ENCODE measurements at regions not wholly inside any gene's neighbourhood (a gene's known extent, or its start where the extent isn't known, plus 50 kb on each side); places are given as distances from the start of the nearest gene placed in this dataset.

GRCh38 chr9:90303655-90304054 is 339.0 kb downstream of the DIRAS2 start:
- no peak for DNase-seq
- TF ChIP-seq CTCF (IDR thresholded peaks at IDR 0.05; ENCODE audit: control extremely low read depth, extremely low read depth), result no peak
- no peaks in the 10 kb centered on the region for H3K36me3 ChIP-seq (ENCODE audit: control insufficient read depth in 4 of 4, insufficient read depth in 4 of 4, low read length in 4 of 4)
- no peaks in the 10 kb centered on the region for H3K27me3 ChIP-seq (ENCODE audit: control insufficient read depth in 3 of 3, insufficient read depth in 3 of 3, low read length in 2 of 3)
- H3K9me3 ChIP-seq (ENCODE audit: control insufficient read depth in 4 of 4, insufficient read depth in 3 of 4, low read length in 3 of 4), result no peaks in the 10 kb centered on the region
- peaks cover 0 to 28% (median 2%) of the 10 kb centered on the region in 5 donors for H3K4me1 ChIP-seq (ENCODE audit: control insufficient read depth in 5 of 5, insufficient read depth in 5 of 5, low read length in 5 of 5)
- H3K9ac ChIP-seq (ENCODE audit: insufficient read depth in 1 of 2, low read length in 2 of 2), result no peak overlapping the region
- ATAC-seq (ENCODE audit: insufficient read depth, low FRiP score), result no peak
- H3K4me3 ChIP-seq, result no peak overlapping the region
- H3K27ac ChIP-seq (ENCODE audit: low read depth in 1 of 2, low read length in 1 of 2), result no peak overlapping the region
- WGBS, 2 donors, result 50 to 69% methylated on average over 4 of the region's 4 CpGs

GRCh38 chr9:90306158-90306557 is 336.5 kb downstream of the DIRAS2 start:
- 85 to 90% methylated on average over 11 of the region's 11 CpGs for WGBS, 2 donors
- H3K9ac ChIP-seq (ENCODE audit: insufficient read depth in 1 of 2, low read length in 2 of 2), result no peak overlapping the region
- no peaks in the 10 kb centered on the region for H3K36me3 ChIP-seq (ENCODE audit: control insufficient read depth in 4 of 4, insufficient read depth in 4 of 4, low read length in 4 of 4)
- H3K9me3 ChIP-seq (ENCODE audit: control insufficient read depth in 4 of 4, insufficient read depth in 3 of 4, low read length in 3 of 4), result no peaks in the 10 kb centered on the region
- ATAC-seq (ENCODE audit: insufficient read depth, low FRiP score), result no peak
- peaks cover 0 to 28% (median 2%) of the 10 kb centered on the region in 5 donors for H3K4me1 ChIP-seq (ENCODE audit: control insufficient read depth in 5 of 5, insufficient read depth in 5 of 5, low read length in 5 of 5)
- peak; percentile 82 to 89 (median 85) for DNase-seq
- TF ChIP-seq CTCF (IDR thresholded peaks at IDR 0.05; ENCODE audit: control extremely low read depth, extremely low read depth), result no peak
- no peaks in the 10 kb centered on the region for H3K27me3 ChIP-seq (ENCODE audit: control insufficient read depth in 3 of 3, insufficient read depth in 3 of 3, low read length in 2 of 3)
- no peak overlapping the region for H3K27ac ChIP-seq (ENCODE audit: low read depth in 1 of 2, low read length in 1 of 2)
- no peak overlapping the region for H3K4me3 ChIP-seq

GRCh38 chr9:90307167-90307833 is 335.3 kb downstream of the DIRAS2 start:
- H3K36me3 ChIP-seq (ENCODE audit: control insufficient read depth in 4 of 4, insufficient read depth in 4 of 4, low read length in 4 of 4), result no peaks in the 10 kb centered on the region
- DNase-seq (peak; percentile 94 to 97 (median 97)), ATAC-seq (ENCODE audit: insufficient read depth, low FRiP score) (no peak)
- TF ChIP-seq CTCF (IDR thresholded peaks at IDR 0.05; ENCODE audit: control extremely low read depth, extremely low read depth), result no peak
- H3K4me3 ChIP-seq, result no peak overlapping the region
- no peak overlapping the region for H3K27ac ChIP-seq (ENCODE audit: low read depth in 1 of 2, low read length in 1 of 2)
- H3K9ac ChIP-seq (ENCODE audit: insufficient read depth in 1 of 2, low read length in 2 of 2), result peak overlapping the region in 1 of 2 donors; percentile 26
- 74 to 76% methylated on average over 4 of the region's 4 CpGs for WGBS, 2 donors
- H3K9me3 ChIP-seq (ENCODE audit: control insufficient read depth in 4 of 4, insufficient read depth in 3 of 4, low read length in 3 of 4), result no peaks in the 10 kb centered on the region
- H3K4me1 ChIP-seq (ENCODE audit: control insufficient read depth in 5 of 5, insufficient read depth in 5 of 5, low read length in 5 of 5), result peaks cover 0 to 28% (median 2%) of the 10 kb centered on the region in 5 donors
- H3K27me3 ChIP-seq (ENCODE audit: control insufficient read depth in 3 of 3, insufficient read depth in 3 of 3, low read length in 2 of 3), result no peaks in the 10 kb centered on the region

- Histone ChIP-seq H3K9ac (ENCODE audit: insufficient read depth in 1 of 2, low read length in 2 of 2) (peak overlapping the region in 1 of 2 donors; percentile 26), H3K27ac (ENCODE audit: low read depth in 1 of 2, low read length in 1 of 2) (no peak overlapping the region), H3K27me3 (ENCODE audit: control insufficient read depth in 3 of 3, insufficient read depth in 3 of 3, low read length in 2 of 3) (no peaks in the 10 kb centered on the region), H3K36me3 (ENCODE audit: control insufficient read depth in 4 of 4, insufficient read depth in 4 of 4, low read length in 4 of 4) (no peaks in the 10 kb centered on the region), H3K4me1 (ENCODE audit: control insufficient read depth in 5 of 5, insufficient read depth in 5 of 5, low read length in 5 of 5) (peaks cover 0 to 28% (median 2%) of the 10 kb centered on the region in 5 donors), H3K4me3 (no peak overlapping the region), H3K9me3 (ENCODE audit: control insufficient read depth in 4 of 4, insufficient read depth in 3 of 4, low read length in 3 of 4) (no peaks in the 10 kb centered on the region)
- TF ChIP-seq CTCF (IDR thresholded peaks at IDR 0.05; ENCODE audit: control extremely low read depth, extremely low read depth), result no peak
- ATAC-seq (ENCODE audit: insufficient read depth, low FRiP score) (no peak), DNase-seq (peak in 2 of 3 donors; percentile 24 to 25)
- WGBS, 2 donors, result 71 to 83% methylated on average over 4 of the region's 4 CpGs
These were observed 334.7 kb downstream of the DIRAS2 start for GRCh38 chr9:90307891-90308290.
